ENCODE measurements at regions not wholly inside any gene's neighbourhood (a gene's known extent, or its start where the extent isn't known, plus 50 kb on each side); places are given as distances from the start of the nearest gene placed in this dataset.

DNA sequence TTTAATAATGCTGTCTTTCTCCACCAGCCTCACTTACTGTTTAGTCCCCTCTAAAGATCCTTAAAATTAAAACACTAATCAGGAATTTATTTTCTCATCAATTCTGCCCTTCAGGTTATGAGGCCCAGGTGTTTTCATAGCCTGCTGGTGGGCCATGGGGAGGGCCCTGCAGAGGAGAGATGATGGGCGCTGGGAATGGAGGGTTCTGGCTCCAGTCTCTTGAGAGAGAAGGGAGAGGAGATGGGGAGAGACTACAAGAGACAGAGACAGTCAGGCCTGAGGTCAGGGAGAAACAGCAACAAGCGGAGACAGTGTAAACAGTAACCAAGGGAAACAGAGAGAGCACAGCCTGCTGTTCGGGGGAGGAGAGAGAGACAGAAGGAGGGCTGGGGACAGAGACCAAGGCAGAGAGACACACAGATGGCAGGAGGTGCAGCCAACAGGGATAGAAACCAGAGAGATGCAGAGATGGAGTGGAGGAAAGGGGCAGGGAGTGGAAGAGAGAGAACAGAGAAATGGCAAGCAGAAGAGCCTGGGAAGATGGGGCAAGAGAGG, 187.3 kb upstream of the SYT13 start:
- no peak for TF ChIP-seq POLR2A (IDR thresholded peaks at IDR 0.05; ENCODE audit: low read depth, low read length)
- TF ChIP-seq TAF1 (IDR thresholded peaks at IDR 0.05; ENCODE audit: borderline replicate concordance, low read depth, low read length) = no peak
- TF ChIP-seq POLR2AphosphoS5 (IDR thresholded peaks at IDR 0.05; ENCODE audit: low read depth, low read length) = no peak

Measured in GM12892 (cell line).